NCI-H187 treated with DMSO at 0.1 percent for 48 hours (cell line): ENCODE measurements at regions not wholly inside any gene's neighbourhood (a gene's known extent, or its start where the extent isn't known, plus 50 kb on each side); places are given as distances from the start of the nearest gene placed in this dataset.
"Not testable (repeated sequence)": the region's sequence is repeated elsewhere in the genome, so short reads cannot be mapped to it uniquely, and the experiment has no call there.

Experiments used
- DNase-seq: peaks from one replicate; lab custom pipeline; 2025; lab: John Stamatoyannopoulos, UW

DNA sequence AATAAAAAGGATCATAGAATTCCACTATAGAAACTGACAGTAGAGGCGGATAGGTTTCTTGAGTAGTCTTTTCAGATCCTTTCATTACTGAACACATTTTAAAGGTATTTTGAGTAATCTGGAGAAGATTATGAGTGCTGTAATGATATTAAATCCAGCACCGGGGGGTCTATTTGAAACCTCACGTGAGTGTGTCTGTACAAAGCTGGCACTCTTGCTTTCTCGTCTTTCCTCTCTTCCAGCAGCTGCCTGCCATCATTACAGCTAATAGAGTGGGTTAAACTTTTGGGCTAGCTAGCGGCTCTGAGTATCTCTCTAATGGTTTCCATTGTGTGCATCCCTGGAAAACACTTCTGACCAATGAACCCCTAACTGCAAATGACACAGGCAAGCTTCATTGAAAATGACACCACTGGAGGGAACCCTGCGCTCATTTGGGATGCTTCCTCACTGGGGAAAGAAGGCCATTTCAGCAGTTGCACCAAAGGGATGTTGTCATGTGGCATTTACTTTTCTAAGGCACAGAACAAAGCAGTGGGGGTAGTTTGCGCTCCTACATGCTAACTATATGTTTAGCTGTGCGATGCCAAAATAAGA lies 101.0 kb downstream of the HRH4 start:
- no peak for DNase-seq

DNA sequence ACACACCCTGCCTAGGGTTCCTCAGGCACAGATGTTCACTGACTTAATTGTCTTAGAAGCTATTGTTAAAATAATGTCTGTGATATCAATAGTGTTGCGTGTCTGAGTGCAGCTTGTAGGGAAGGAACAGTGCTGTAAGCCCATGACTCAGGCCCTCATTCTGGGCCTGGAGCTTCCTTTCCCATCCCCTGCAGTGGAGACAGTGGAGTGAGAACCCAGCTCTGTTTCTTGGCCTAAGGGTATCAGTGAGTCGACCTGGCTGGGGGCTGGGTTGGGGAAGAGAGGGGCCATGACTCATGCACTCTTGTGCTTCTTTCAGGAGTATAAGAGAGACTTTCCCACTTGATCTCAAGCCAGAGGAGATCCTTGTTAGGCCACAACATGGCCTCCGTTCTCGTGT lies 106.8 kb downstream of the HRH4 start:
- DNase-seq = no peak

DNA sequence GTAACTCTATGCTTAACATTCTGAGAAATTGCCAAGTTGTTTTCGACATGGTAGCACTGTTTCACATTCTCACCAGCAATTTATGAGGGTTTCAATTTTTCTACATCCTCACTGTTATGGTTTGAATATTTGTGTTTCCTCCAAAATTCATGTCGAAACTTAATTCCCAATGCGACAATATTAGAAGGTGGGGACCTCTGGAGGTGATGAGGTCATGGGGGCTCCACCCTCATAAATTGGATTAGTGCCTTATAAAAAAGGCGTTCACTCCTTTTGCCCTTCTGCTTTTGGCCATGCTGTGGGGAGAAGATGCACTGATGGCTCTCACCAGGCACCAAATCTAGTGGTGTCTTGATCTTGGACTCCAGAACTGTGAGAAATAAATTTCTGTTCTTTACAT lies 110.3 kb downstream of the HRH4 start:
- no peak for DNase-seq

DNA sequence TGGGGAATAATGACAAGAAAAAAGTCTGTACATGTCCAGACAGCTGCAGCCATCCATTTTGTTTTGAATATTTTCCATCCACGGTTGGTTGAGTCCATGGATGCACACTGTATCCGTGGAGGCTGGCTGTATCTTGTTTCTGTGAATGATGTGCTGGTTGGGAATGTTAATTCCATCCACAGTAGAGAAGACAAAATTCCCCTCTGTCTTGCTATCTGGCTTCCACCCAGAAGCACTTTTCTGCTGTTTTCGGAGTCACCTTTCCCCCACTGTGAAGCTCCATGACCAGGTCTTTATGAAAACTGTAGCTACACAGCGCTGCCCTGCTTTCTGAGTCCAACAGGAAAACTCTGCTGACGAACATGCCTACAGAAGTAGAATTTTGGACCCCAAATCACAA lies 122.3 kb downstream of the HRH4 start:
- DNase-seq = no peak

DNA sequence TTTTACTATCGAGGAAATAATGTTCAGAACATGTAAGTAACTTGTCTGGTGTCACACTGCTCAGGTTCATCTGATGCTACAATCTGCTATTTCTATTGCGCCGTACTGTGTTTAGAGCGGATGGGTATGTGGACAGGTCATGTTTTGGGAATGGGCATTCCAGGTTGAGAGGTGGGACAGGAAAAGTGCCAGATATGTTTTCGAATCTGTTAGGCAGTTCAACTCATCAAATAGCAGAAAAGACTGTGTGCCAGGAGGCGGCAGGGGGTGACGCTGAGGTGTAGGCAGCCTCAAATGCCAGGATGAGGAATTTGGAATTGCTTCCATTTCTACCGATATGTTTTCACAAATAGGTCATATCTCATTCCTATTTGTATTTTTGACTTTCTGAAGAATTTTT lies 123.8 kb downstream of the HRH4 start:
- no peak for DNase-seq

DNA sequence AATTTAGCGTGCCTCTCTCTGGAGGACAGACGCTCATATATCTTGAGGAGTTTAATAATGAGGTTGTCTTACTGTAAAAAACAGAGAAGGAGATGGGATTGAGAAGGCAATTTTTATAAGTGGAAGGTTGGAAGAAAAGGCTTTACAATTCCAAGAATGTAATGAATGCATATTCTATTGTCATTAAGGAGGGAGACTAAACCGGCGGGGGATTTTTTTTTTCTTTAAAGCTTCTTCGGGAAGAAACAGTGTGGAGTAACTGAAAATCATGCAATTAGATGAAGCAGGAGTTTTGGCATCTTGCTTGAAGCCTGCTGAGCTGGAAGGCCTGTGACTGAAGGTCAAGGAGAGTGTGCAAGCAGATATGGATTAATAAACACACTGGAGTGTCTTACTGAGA lies 124.4 kb downstream of the HRH4 start:
- DNase-seq = no peak

DNA sequence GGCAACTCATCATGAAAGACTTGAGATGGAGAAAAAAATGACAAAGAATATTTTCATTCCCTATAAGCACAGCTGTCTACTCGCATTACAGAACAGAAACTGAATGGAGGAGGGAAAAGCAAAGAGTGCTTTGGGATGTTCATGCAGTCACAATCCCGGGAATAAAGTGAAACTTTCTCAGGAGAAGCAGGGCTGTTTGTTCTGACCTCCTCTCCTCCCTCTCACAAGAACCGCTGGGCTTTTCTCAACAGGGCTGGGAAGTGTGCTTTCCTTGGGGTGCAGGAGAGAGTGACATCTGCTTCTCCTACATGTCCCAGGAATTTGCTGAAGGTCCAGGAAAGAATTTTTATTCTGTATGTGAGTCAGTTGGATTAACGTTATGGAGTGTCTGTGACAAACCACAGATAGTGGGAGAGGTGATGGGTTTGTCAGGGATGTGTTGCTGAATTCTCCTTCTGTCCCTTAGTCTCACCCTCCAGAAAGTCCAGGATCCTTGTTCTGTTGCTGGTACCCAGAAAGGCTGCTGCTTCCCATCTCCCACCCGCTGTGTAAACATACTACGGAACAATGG lies 125.6 kb downstream of the HRH4 start:
- no peak for DNase-seq

DNA sequence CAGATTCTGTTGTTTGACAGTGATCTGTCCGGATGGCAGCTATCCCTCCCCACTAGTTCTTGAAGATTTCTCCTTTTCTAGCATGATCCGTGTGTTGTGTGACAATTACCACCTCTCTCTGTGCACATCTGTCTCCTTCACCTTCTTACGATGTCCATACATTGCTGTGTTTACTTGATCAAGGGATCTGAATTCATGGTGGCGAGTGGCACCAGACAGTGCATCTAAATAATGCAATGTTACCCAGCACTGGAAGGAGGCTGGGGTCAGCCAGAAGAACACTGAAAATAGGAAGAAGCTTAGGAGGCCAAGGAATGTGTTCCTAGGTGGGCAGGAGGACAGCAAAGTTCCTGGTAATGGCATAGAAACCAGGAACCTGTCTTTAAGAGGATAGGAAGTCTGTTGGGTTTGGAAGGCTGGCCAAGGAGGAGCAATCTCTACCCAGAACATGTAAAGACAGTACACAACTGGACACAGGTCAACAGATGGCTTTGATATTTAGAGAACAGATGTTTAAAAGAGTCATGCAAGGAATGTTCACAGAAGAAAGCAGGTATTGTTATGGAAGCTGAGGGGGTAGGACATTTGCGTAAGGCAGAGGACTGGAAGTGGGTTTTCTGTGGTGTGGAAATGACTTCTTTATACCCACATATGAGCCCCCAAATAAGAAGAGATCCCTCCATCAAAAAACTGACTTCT lies 126.4 kb downstream of the HRH4 start:
- no peak for DNase-seq

DNA sequence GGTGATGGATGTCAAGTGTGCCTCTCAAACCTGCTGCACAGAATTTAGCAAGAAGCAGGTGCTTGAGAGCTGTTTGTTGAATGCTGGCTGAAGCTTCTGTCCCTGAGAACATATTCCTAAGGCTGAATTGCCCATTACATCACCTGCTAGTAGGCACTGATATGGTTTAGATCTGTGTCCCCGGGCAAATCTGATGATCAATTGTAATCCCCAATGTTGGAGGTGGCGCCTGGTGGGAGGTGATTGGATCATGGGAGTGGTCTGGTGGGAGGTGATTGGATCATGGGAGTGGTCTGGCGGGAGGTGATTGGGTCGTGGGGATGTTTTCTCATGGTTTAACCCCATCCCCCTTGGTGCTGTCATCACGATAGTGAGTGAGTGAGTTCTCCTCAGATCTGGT lies 128.0 kb downstream of the HRH4 start:
- no peak for DNase-seq

DNA sequence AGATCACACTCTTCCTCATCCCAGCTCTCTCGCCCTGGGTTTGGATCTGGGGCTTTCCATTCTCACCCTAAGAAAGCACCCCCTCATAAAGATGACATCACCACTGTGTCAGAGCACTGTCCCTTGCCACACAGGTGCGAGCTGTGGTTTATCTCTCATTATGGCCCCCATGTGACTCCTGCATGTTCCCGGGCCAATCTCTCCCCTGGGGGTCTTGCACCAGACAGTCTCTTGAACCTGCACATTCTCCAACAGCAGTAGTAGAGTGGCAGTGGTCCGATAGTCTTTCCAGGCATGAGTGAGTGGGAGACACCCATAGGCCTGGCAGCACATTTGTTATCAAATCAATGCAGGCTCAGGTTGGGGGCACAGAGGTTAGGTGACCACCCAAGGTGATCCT lies 130.5 kb downstream of the HRH4 start:
- DNase-seq = no peak

DNA sequence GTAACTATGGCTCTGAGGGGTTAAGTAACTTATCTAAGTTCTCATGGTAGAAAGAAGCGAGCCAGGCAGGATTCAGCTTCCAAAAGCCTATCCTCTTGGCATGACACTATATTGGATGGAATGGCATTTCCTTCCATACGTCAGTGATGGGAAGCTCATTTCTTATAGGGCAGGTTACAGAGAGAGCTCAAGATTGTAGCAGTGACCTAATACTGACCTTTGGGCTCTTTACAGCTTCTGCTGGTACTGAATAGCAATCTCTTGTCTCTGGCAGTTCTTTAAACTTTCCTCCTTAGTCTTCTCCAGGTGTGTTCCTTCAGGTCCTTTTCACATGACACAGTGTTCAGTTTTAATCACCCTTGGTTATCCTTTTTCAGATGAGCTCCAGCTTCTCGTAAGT lies 133.0 kb downstream of the HRH4 start:
- no peak for DNase-seq

DNA sequence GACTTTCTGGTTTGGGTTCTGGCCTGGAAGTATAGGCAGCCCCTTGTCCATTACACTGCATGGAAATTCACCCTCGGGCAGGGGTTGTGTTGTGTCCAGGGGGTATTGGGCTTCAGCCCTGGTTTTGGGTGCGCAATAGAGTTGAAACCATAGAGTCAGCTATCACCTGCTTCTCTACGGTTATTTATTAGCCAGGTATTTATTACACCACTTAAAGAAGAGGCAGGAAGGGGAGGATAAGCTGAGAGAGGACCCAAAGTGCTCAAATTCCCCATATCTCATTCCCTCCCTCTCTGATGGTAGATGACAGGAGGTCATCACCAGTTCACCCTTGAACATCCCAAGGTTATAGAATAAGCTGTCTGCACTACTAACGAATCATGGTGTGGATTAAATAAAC lies 133.4 kb downstream of the HRH4 start:
- no peak for DNase-seq

DNA sequence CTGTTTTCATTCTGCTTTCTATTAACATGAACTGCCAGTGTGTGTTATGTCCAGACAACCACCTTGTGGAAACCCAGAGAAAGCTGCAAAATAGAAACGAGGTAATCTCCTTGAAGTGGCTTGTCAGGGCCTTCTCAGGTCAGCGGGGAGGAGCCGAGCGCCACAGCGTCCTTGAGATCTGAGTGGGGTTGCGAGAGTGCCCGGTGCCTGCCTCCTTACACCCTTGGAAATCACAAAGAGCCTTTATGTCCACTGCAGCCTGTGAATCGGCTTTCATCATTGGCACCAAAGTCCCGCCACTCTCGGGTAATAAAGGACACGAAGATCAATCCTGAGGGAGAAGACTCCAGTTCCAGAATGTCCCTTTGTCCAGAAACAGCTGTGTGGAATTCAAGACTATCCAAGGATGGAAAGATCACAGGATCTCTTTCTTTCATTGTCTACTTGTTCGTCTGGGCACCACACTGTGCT lies 135.2 kb downstream of the HRH4 start:
- DNase-seq = no peak

DNA sequence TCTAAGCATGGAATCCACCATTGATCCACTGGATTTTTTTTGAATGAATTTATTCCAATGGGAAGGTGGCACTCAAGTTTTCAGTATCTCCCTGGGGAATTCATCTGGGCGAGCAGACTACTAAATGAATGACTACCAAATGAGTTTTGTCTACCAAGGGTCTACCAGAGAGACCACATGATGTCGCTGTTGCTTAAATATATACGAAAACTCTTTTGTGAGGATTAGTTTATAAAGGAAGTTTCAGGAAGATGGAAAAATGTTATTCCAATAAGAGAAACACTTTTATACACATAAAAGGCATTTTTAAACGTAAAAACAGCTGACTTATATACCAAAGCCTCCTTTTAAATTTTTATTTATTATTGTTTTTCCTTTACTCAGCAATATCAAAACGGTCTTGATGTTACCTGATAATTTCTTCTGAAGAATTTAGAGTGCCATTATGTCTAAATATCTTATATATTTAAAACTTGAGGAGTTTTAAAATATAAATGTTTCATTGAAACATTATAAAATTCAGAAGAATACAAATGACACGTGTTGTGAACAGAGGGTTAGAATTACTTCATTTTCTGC lies 139.7 kb downstream of the HRH4 start:
- peak; percentile 45 for DNase-seq

DNA sequence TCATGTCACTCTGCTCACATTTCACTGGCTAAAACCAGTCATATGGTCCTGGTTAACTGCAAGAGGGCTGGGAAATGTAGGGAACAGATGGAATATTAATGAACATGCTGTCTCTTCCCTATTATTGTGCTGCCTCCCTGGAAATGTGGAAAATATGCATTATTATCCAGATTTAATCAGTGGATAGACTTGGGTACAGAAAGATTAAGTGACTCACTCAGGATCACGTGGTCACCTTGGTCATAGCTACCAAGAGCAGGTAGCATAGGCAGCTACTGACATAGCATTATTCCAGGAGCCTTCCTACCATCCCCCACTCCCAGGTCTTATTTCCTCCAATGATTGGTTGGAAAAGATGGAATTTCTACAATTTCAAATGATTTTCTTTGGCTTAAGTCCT lies 141.1 kb downstream of the HRH4 start:
- DNase-seq = no peak

DNA sequence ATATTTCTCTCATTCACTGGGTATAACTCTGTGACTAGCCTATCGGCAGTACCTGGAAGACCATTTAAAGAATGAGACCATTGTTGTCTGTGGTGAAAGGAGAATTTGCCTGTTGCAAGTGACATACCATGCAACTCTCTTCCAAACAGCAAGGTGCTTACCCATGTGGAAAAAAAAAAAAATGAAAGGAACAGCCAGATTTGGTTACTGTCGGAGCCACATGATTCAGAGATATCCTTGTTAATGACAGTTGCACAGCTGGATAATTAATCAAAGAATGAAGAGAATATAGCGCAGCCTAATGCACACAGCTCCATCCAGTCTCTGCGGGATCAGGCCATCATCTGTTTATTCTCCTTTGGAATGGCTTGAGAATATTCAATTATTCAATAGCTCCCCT lies 141.8 kb downstream of the HRH4 start:
- DNase-seq = no peak

DNA sequence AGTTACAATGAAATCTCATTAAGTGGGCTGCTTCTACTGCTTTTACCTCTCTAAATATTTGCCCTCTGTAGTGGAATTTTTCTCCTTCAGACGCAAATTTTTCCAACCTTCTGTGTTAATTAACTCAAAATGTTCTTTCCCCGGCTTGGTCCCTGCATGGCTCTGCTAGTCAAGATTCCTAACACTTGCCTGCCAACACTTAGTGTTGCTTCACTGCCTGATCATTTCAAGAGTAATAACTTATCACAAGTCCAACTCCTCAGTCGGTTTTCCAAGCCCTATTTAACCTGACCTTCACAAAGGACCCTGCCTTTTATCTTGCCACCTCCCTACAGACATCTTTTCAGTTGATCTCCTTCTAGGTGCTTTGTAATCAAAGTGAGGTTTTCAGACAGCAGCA lies 142.7 kb downstream of the HRH4 start:
- DNase-seq = no peak

DNA sequence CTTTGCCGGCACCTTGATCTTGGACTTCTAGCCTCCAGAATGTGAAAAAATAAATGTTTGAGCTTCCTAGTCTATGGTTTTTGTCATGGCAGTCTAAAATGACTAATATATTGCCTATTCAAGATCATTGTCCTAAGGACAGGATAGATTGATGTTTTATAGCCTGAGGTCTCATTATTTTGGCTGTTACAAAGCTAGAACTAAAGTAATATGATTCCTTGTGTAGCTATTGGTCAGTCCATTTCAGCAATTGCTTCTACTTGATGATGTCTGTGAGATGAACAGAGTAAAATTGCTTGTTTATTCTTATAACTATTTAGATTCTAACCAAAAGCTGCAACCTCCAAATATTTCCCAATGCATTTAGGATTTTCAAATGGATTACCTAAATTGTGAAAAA lies 145.0 kb downstream of the HRH4 start:
- no peak for DNase-seq

DNA sequence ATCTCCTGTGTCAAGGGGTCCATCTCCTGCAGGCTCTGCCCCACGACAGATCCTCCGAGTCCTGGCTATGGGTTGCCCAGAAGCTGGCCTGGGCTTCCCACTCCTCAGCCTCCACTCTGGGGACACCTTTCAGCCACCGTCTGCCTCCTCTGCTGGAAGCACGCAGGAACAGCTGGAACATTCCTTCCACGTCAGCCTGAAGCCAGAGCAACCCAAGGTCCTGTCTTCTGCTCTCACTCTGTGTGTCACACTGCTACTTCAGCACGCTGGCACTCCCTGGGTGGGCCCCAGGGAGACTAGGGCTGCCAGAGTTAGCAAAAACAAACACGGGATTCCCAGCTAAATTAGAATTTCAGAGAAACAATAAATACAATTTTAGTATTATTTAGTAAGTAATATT lies 148.8 kb downstream of the HRH4 start:
- no peak for DNase-seq

DNA sequence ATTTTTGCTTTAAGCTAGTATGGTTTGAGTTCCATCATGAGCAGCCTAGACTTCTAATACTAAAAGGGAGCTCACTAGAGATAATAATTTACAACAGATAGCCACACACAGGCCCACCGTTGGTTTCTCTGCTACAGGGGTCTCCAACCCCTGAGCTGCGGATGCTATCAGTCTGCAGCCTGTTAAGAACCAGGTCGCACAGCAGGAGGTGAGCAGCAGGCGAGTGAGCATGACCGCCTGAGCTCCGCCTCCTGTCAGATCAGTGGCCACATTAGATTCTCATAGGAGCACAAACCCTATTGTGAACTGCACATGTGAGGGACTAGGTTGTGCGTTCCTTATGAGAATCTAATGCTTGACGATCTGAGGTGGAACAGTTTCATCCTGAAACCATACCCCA lies 150.6 kb downstream of the HRH4 start:
- DNase-seq = no peak

DNA sequence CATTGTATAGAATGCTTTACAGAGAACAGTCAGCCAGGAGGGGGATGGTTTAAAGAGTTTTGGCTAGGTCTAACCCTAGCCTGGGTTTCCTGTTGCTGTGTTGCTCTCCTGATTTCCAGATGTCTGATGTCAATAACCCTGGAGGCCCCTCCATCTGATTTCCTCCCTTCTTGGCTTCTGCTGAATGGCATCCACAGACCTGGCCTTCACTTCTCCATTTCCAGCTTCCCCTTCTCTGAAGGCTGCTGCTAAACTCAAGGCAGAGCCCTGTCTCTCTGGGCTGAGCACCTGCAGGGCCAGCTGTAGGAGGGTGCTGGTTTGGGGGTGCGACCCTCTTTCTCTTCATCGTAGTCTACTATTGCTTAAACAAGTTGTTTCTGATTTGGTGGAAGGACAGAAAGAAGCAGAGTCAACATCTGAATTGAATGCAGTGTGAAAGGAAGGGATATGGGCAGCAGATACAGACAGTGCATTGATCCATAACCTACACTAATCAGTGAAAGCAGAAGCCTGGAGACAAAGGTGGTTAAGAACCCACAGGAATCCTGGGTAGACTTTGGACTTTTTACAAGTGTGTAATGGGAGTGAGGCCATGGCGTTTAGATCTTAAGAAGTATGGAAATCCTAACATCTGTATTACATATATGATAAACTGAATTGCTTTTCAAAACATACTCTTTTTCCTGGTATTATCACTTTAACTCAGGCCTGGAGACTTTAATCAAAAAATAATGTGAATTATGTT lies 153.6 kb downstream of the HRH4 start:
- no peak for DNase-seq

DNA sequence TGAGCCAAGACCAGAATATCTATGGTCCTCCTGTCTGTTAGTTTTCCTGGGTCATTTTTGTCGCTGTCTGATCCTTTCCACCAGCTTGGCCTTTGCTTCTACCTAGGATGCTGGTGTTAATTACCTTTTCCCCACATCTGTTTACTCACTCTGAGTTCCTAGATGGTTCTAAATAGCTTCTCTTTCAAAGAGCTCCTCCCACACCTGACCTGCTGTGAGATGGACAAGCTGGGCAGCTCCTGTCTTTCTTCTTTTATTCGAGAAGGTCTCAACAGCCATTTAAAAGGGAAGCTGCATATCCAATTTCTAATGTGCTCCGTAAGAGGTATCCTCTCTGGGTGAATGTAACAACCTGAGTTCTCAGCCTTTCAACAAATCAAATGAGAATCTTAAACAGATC lies 156.2 kb downstream of the HRH4 start:
- peak; percentile 59 for DNase-seq

DNA sequence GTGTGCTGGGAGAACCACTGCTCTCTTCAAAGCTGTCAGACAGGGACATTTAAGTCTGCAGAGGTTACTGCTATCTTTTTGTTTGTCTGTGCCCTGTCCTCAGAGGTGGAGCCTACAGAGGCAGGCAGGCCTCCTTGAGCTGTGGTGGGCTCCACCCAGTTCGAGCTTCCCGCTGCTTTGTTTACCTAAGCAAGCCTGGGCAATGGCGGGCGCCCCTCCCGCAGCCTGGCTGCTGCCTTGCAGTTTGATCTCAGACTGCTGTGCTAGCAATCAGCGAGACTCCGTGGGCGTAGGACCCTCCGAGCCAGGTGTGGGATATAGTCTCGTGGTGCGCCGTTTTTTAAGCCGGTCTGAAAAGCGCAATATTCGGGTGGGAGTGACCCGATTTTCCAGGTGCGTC lies 164.0 kb downstream of the HRH4 start:
- DNase-seq = not testable (repeated sequence)
